GM23338 (cell line): ENCODE measurements at regions not wholly inside any gene's neighbourhood (a gene's known extent, or its start where the extent isn't known, plus 50 kb on each side); places are given as distances from the start of the nearest gene placed in this dataset.

Source experiments
- ATAC-seq: fragments of 200-7000 bp; cut with Tn5 transposase; 3 replicates; pipeline ENCODE4 v1.9.1; 2020
- DNase-seq: peaks from one replicate; pipeline ENCODE4 v3.0.0-alpha.2; 2015; ENCODE audit warnings: low spot score
- H2AFZ ChIP-seq: fragments of 200-600 bp; sonication (generic); 2 replicates; pipeline ENCODE4 v1.8.0; 2016; ENCODE audit warnings: antibody characterized with exemption, mild to moderate bottlenecking, moderate library complexity
- H3F3A ChIP-seq: fragments of 200-600 bp; sonication (generic); replicated peaks from 2 replicates; pipeline ENCODE4 v1.8.0; 2017; ENCODE audit warnings: antibody characterized with exemption, mixed run types, low read depth
- H3K27ac ChIP-seq: fragments of 200-600 bp; sonication (generic); 2 replicates; pipeline ENCODE4 v1.6.1; 2016; ENCODE audit warnings: low read depth
- H3K27me3 ChIP-seq: fragments of 200-600 bp; sonication (generic); 2 replicates; pipeline ENCODE4 v1.8.0; 2016; ENCODE audit warnings: mild to moderate bottlenecking, mixed run types, moderate library complexity; ENCODE audit not compliant: insufficient read depth
- H3K36me3 ChIP-seq: fragments of 200-600 bp; sonication (generic); 2 replicates; pipeline ENCODE4 v1.8.0; 2016; ENCODE audit warnings: mild to moderate bottlenecking; ENCODE audit not compliant: insufficient read depth
- H3K4me1 ChIP-seq: fragments of 200-600 bp; sonication (generic); 2 replicates; pipeline ENCODE4 v1.8.0; 2016; ENCODE audit warnings: mild to moderate bottlenecking, moderate library complexity; ENCODE audit not compliant: insufficient read depth
- H3K4me2 ChIP-seq: fragments of 200-600 bp; sonication (generic); 2 replicates; pipeline ENCODE4 v1.7.1; 2017; ENCODE audit warnings: mixed run types
- H3K4me3 ChIP-seq: fragments of 200-600 bp; sonication (generic); 2 replicates; pipeline ENCODE4 v1.6.1; 2016; ENCODE audit warnings: mixed run types
- H3K79me2 ChIP-seq: fragments of 200-600 bp; sonication (generic); replicated peaks from 2 replicates; pipeline ENCODE4 v1.8.0; 2017; ENCODE audit warnings: mild to moderate bottlenecking; ENCODE audit not compliant: insufficient read depth
- H3K9me2 ChIP-seq: fragments of 200-600 bp; sonication (generic); 2 replicates; pipeline ENCODE4 v1.8.0; 2017; ENCODE audit not compliant: insufficient read depth
- H4K20me1 ChIP-seq: fragments of 200-600 bp; sonication (generic); replicated peaks from 2 replicates; pipeline ENCODE4 v1.8.0; 2017; ENCODE audit warnings: mild to moderate bottlenecking; ENCODE audit not compliant: insufficient read depth
- H3K27ac Mint-ChIP-seq: 2 replicates; pipeline ENCODE4 v1.8.0; 2020; ENCODE audit warnings: inconsistent platforms, mild to moderate bottlenecking, moderate library complexity, mixed read lengths
- H3K27me3 Mint-ChIP-seq: 3 replicates; pipeline ENCODE4 v1.8.0; 2022; ENCODE audit warnings: low read depth, mild to moderate bottlenecking, moderate library complexity, mixed read lengths, inconsistent platforms; ENCODE audit not compliant: insufficient read depth, poor library complexity
- H3K36me3 Mint-ChIP-seq: 3 replicates; pipeline ENCODE4 v1.8.0; 2021; ENCODE audit warnings: low read depth, mild to moderate bottlenecking, inconsistent platforms, moderate library complexity, mixed read lengths
- H3K4me1 Mint-ChIP-seq: 3 replicates; pipeline ENCODE4 v1.8.0; 2020; ENCODE audit warnings: mild to moderate bottlenecking, inconsistent platforms, mixed read lengths
- H3K4me3 Mint-ChIP-seq: 3 replicates; pipeline ENCODE4 v1.8.0; 2021; ENCODE audit warnings: moderate library complexity, mild to moderate bottlenecking, inconsistent platforms, mixed read lengths
- H3K9me3 Mint-ChIP-seq: 3 replicates; pipeline ENCODE4 v1.8.0; 2020; ENCODE audit warnings: moderate library complexity, mild to moderate bottlenecking, inconsistent platforms, mixed read lengths
- CREB1 ChIP-seq: fragments of 250-450 bp; sonication (Bioruptor Pico); IDR thresholded peaks from 2 replicates; pipeline ENCODE4 v1.5.0; 2020; ENCODE audit warnings: low read depth, mild to moderate bottlenecking, moderate library complexity
- POLR2AphosphoS5 ChIP-seq: IDR thresholded peaks from 2 replicates; pipeline ENCODE4 v1.6.1; 2016; ENCODE audit warnings: antibody characterized with exemption, low read depth
- STAT1 ChIP-seq: IDR thresholded peaks from one replicate; pipeline ENCODE4 v1.6.1; 2016; ENCODE audit warnings: antibody characterized with exemption; ENCODE audit not compliant: unreplicated experiment
- ZNF114 ChIP-seq: fragments of 250-450 bp; sonication (Bioruptor Pico); IDR thresholded peaks from 2 replicates; pipeline ENCODE4 v1.5.0; 2020; ENCODE audit warnings: mild to moderate bottlenecking, moderate library complexity
- ZNF331 ChIP-seq: fragments of 250-450 bp; sonication (Bioruptor Pico); IDR thresholded peaks from 2 replicates; pipeline ENCODE4 v1.5.0; 2020; ENCODE audit warnings: low read depth, mild to moderate bottlenecking, moderate library complexity
- TF ChIP-seq, protein P1 (sequence below): fragments of 250-450 bp; sonication (Bioruptor Pico); IDR thresholded peaks from 2 replicates; pipeline ENCODE4 v1.5.0; 2020; ENCODE audit warnings: mild to moderate bottlenecking, moderate library complexity
- TF ChIP-seq, protein P2 (sequence below): IDR thresholded peaks from 2 replicates; pipeline ENCODE4 v1.6.1; 2016; ENCODE audit warnings: antibody characterized with exemption
- TF ChIP-seq, protein P3 (sequence below), 2 experiments: fragments of 200-600 bp in 1 of 2; sonication (generic) in 1 of 2; conservative IDR thresholded peaks; 2 replicates each; pipeline versions ENCODE4 v1.5.1 to v1.6.1; 2016 to 2017; ENCODE audit warnings: antibody characterized with exemption in 2 of 2, low read depth in 2 of 2, mild to moderate bottlenecking in 2 of 2, moderate library complexity in 1 of 2

DNA sequence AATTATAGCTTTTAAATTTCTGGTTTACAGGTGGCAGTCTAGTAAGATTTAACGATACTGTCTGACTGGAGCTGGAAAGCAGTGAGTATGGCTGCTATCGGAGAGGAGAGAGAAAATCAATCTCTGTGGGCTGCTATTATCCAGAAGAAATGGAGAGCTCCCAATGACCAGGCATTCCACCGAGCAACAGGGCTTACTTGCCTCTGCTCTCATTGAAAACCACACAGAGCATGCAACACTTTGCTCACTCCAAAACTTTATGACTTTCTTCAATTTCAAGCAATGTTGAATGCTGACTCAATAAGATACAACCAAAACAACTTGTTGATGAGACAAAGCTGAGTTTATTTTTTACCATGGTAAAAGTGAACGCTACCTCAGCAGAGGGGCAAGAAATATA is 337.0 kb upstream of the NCAM2 start:
- Histone ChIP-seq H3K27ac (peak overlapping the region; percentile 95), H3K36me3 (peaks cover 4% of the 10 kb centered on the region; the same call in 1 of the 2 replicates), H3K4me1 (peaks cover 24% of the 10 kb centered on the region), H3K4me2 (peak overlapping the region; percentile 48), H2AFZ (no peak overlapping the region), H3F3A (no peaks in the 10 kb centered on the region), H4K20me1 (no peaks in the 10 kb centered on the region), H3K9me2 (no peaks in the 10 kb centered on the region), H3K27me3 (no peaks in the 10 kb centered on the region), H3K79me2 (no peaks in the 10 kb centered on the region), H3K4me3 (peak overlapping the region; percentile 22)
- Mint-ChIP-seq H3K36me3 (peaks cover 23% of the 10 kb centered on the region), H3K9me3 (peaks cover 19% of the 10 kb centered on the region), H3K4me3 (peak overlapping the region; percentile 33), H3K4me1 (peaks cover 45% of the 10 kb centered on the region), H3K27me3 (peaks cover 3% of the 10 kb centered on the region), H3K27ac (peak overlapping the region; percentile 92)
- ATAC-seq: peak; percentile 74
- peak; percentile 41 for DNase-seq
- TF ChIP-seq, protein P1, sequence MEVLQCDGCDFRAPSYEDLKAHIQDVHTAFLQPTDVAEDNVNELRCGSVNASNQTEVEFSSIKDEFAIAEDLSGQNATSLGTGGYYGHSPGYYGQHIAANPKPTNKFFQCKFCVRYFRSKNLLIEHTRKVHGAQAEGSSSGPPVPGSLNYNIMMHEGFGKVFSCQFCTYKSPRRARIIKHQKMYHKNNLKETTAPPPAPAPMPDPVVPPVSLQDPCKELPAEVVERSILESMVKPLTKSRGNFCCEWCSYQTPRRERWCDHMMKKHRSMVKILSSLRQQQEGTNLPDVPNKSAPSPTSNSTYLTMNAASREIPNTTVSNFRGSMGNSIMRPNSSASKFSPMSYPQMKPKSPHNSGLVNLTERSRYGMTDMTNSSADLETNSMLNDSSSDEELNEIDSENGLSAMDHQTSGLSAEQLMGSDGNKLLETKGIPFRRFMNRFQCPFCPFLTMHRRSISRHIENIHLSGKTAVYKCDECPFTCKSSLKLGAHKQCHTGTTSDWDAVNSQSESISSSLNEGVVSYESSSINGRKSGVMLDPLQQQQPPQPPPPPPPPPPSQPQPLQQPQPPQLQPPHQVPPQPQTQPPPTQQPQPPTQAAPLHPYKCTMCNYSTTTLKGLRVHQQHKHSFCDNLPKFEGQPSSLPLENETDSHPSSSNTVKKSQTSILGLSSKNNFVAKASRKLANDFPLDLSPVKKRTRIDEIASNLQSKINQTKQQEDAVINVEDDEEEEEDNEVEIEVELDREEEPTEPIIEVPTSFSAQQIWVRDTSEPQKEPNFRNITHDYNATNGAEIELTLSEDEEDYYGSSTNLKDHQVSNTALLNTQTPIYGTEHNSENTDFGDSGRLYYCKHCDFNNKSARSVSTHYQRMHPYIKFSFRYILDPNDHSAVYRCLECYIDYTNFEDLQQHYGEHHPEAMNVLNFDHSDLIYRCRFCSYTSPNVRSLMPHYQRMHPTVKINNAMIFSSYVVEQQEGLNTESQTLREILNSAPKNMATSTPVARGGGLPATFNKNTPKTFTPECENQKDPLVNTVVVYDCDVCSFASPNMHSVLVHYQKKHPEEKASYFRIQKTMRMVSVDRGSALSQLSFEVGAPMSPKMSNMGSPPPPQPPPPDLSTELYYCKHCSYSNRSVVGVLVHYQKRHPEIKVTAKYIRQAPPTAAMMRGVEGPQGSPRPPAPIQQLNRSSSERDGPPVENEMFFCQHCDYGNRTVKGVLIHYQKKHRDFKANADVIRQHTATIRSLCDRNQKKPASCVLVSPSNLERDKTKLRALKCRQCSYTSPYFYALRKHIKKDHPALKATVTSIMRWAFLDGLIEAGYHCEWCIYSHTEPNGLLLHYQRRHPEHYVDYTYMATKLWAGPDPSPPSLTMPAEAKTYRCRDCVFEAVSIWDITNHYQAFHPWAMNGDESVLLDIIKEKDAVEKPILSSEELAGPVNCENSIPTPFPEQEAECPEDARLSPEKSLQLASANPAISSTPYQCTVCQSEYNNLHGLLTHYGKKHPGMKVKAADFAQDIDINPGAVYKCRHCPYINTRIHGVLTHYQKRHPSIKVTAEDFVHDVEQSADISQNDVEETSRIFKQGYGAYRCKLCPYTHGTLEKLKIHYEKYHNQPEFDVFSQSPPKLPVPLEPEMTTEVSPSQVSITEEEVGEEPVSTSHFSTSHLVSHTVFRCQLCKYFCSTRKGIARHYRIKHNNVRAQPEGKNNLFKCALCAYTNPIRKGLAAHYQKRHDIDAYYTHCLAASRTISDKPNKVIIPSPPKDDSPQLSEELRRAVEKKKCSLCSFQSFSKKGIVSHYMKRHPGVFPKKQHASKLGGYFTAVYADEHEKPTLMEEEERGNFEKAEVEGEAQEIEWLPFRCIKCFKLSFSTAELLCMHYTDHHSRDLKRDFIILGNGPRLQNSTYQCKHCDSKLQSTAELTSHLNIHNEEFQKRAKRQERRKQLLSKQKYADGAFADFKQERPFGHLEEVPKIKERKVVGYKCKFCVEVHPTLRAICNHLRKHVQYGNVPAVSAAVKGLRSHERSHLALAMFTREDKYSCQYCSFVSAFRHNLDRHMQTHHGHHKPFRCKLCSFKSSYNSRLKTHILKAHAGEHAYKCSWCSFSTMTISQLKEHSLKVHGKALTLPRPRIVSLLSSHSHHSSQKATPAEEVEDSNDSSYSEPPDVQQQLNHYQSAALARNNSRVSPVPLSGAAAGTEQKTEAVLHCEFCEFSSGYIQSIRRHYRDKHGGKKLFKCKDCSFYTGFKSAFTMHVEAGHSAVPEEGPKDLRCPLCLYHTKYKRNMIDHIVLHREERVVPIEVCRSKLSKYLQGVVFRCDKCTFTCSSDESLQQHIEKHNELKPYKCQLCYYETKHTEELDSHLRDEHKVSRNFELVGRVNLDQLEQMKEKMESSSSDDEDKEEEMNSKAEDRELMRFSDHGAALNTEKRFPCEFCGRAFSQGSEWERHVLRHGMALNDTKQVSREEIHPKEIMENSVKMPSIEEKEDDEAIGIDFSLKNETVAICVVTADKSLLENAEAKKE (CRISPR knock-in tag): 0 out of 2 replicates have a peak, but pooled peaks have one; percentile 36
- TF ChIP-seq CREB1: no peak

DNA sequence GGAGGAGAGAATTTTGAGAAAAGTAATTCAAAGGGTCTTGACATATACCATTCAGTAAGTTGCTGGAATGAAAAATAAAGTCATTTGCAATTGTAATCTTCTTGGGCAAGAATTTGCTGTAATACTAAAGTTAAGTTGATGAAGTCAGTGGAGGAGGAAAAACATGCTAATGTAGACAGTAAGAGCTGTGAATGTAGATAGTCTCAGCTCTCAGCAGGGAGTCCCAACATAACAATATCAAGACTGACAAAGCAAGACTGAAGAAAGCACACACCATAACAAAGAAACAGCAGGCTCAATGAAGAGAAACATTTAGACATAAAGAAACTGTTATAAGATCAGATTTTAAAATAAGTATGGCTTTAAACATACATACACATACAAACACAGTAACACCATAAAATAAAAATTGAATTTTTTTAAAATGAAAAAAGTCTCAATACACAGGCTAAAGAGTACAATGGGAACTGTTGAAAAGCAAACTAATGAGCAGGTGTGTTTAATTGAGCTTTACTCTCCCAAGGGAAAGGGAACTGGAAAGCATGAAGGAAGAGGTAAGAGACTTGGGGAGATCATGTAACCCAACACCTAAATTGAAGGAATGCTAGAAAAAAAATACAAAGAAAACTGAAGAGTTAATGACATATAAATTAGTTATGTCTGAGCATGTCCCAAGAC is 336.3 kb upstream of the NCAM2 start:
- Histone ChIP-seq H4K20me1 (no peaks in the 10 kb centered on the region), H3K4me2 (peak overlapping the region; percentile 48), H2AFZ (no peak overlapping the region), H3K9me2 (no peaks in the 10 kb centered on the region), H3K79me2 (no peaks in the 10 kb centered on the region), H3K27me3 (no peaks in the 10 kb centered on the region), H3K36me3 (peaks cover 4% of the 10 kb centered on the region; the same call in 1 of the 2 replicates), H3K4me1 (peaks cover 24% of the 10 kb centered on the region), H3K27ac (peak overlapping the region; percentile 96), H3K4me3 (peak overlapping the region; percentile 22; the same call in 1 of the 2 replicates), H3F3A (no peaks in the 10 kb centered on the region)
- Mint-ChIP-seq H3K27me3 (peaks cover 3% of the 10 kb centered on the region), H3K36me3 (peaks cover 27% of the 10 kb centered on the region), H3K27ac (peak overlapping the region; percentile 92), H3K4me3 (peak overlapping the region; percentile 33), H3K9me3 (peaks cover 24% of the 10 kb centered on the region), H3K4me1 (peaks cover 45% of the 10 kb centered on the region)
- ATAC-seq: peak; percentile 88
- DNase-seq: peak; percentile 92
- TF ChIP-seq STAT1 (no peak), ZNF331 (no peak), POLR2AphosphoS5 (no peak), ZNF114 (no peak)
- TF ChIP-seq, protein P2, sequence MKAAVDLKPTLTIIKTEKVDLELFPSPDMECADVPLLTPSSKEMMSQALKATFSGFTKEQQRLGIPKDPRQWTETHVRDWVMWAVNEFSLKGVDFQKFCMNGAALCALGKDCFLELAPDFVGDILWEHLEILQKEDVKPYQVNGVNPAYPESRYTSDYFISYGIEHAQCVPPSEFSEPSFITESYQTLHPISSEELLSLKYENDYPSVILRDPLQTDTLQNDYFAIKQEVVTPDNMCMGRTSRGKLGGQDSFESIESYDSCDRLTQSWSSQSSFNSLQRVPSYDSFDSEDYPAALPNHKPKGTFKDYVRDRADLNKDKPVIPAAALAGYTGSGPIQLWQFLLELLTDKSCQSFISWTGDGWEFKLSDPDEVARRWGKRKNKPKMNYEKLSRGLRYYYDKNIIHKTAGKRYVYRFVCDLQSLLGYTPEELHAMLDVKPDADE: no peak
- TF ChIP-seq, protein P3, sequence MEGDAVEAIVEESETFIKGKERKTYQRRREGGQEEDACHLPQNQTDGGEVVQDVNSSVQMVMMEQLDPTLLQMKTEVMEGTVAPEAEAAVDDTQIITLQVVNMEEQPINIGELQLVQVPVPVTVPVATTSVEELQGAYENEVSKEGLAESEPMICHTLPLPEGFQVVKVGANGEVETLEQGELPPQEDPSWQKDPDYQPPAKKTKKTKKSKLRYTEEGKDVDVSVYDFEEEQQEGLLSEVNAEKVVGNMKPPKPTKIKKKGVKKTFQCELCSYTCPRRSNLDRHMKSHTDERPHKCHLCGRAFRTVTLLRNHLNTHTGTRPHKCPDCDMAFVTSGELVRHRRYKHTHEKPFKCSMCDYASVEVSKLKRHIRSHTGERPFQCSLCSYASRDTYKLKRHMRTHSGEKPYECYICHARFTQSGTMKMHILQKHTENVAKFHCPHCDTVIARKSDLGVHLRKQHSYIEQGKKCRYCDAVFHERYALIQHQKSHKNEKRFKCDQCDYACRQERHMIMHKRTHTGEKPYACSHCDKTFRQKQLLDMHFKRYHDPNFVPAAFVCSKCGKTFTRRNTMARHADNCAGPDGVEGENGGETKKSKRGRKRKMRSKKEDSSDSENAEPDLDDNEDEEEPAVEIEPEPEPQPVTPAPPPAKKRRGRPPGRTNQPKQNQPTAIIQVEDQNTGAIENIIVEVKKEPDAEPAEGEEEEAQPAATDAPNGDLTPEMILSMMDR (conservative IDR thresholded peaks at IDR 0.05; ENCODE audit: low read depth in 2 of 2): no peak
